Testis (tissue), 2 donors: ENCODE measurements at regions not wholly inside any gene's neighbourhood (a gene's known extent, or its start where the extent isn't known, plus 50 kb on each side); places are given as distances from the start of the nearest gene placed in this dataset.

ENCODE experiments used
- CTCF ChIP-seq, 3 experiments: fragments of 450-650 bp in 2 of 3; fragments of 200-600 bp in 1 of 3; sonication (generic) in 1 of 3; IDR thresholded peaks; one replicate each; pipeline ENCODE4 v1.5.1; 2016 to 2019; ENCODE audit warnings: antibody characterized with exemption in 3 of 3, mild to moderate bottlenecking in 2 of 3, moderate library complexity in 1 of 3
- POLR2A ChIP-seq: fragments of 450-650 bp; IDR thresholded peaks from one replicate; pipeline ENCODE4 v1.6.1; 2017; ENCODE audit warnings: antibody characterized with exemption, mild to moderate bottlenecking, moderate library complexity

- TF ChIP-seq CTCF (IDR thresholded peaks at IDR 0.05): no peak
- no peak for TF ChIP-seq POLR2A
Observed at GRCh38 chr4:188941524-188942119, 802.4 kb downstream of the TRIML1 start.
